GM19240 (cell line): ENCODE measurements at regions not wholly inside any gene's neighbourhood (a gene's known extent, or its start where the extent isn't known, plus 50 kb on each side); places are given as distances from the start of the nearest gene placed in this dataset.
A peak's percentile ranks its signal among the peaks of the same experiment; 100 is the strongest.

Experiments used
- DNase-seq: peaks from one replicate; pipeline ENCODE4 v3.0.0; 2011; ENCODE audit warnings: low spot score; ENCODE audit not compliant: insufficient read length

DNA sequence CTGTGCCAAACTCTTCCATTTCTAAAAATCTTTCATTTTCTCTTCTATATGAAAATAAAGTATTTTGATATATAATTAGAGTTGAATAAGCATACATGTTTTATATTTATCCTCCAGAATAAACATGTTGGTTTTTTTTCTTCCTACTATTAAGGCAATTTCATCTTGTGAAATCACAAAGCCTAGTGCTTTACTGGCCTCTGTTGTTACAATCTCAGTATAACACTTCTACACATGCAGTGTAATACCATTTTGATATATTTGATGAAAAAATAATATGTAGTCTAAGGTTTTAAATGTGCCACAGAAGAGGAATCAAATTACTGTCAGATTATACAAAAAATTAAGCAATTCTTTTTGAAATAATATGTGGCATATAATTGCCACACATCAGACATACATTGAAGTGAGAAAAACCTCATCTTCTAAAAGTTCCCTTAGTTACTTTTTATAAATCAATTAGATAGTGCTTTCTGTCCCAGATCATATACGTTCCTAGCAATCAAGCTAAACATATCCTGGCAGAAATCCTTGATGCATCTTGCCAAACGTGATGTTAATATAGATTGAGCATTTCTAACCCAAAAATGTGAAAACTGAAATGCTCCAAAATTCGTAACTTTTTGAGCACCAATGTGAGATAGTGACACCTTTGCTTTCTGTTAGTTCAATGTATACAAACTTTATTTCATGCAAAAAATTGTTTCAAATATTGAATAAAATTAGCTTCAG, 225.1 kb upstream of the MANEA start:
- no peak for DNase-seq

DNA sequence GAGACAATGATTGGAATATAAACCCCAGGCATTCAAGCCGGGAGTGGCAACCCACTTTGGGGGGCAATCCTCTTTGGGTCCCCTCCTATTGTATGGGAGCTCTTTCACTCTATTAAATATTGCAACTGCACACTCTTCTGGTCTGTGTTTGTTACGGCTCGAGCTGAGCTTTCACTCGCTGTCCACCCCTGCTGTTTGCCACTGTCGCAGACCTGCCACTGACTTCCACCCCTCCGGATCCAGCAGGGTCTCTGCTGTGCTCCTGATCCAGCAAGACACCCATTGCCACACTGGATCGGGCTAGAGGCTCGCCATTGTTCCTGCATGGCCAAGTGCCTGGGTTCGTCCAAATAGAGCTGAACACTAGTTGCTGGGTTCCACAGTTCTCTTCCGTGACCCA, 222.8 kb upstream of the MANEA start:
- DNase-seq = no peak

DNA sequence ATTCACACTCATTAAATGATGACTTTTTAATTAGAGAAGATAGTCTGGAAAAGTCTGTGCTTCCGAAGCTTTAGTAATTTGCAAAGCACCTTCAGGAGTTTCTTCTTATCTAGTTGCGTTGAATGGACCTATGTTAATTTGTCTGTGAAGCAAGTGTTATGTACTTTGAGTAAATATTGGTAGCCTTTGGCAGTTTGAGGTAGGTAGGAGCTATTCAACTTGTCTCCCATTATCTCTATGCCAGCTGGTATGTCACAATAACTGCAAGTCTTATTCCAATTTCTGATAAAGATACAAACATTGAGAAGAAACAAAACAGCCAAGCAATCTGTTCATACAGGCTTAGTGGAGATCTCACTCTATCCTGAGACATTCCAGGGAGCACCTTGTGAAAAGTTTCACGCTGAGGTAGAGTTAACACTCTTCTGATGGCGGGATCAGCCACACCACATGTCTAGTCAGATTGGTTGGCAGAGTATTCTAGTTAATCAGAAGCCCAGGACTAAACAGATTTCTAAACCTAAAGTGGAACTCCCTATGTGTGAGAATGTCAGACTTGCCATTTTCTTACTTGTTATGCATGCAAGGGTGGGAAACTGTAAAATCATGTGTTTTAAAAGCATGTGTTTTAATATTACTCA, 219.8 kb upstream of the MANEA start:
- no peak for DNase-seq

DNA sequence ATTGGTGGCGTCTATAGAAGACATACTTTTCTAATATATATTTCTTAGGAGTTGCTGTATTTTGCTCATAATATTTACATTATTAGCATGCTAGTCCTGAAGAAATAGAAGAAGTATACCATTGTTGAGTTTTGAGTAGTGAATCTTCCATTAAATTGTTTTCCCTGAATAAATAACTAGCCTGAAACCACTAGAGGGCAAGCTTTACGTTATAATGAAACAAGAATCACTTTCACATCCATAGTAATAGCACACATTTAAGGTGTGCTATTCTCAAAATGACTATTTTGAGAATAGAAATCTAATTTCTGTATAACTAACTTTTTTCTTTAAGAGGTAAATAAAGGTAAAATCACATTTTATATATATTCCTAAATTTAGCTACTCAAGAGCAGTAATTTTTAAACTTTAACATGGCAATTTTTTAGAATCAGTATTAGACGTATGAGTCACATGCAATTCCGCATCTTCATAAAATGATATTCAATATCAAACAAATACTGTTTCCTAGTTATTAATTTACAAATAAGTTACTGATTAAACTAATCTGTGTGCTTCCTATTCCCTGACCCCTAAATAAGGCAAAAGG, 213.2 kb upstream of the MANEA start:
- DNase-seq = no peak

DNA sequence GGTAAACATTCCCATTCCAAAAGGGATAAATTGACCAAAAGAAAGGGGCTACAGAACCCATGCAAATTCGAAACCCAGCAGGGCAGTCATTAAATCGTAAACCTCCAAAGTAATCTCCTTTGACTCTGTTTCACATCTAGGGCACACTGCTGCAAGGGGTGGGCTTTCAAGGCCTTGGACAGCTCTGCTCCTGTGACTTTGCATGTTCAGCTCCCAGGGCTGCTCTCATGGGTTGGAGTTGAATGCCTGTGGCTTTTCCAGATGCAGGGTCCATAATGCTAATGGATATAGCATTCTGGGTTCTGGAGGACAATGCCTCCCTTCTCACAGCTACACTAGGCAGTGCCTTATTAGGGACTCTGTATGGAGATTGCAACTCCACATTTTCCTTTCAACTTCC, 211.9 kb upstream of the MANEA start:
- no peak for DNase-seq

DNA sequence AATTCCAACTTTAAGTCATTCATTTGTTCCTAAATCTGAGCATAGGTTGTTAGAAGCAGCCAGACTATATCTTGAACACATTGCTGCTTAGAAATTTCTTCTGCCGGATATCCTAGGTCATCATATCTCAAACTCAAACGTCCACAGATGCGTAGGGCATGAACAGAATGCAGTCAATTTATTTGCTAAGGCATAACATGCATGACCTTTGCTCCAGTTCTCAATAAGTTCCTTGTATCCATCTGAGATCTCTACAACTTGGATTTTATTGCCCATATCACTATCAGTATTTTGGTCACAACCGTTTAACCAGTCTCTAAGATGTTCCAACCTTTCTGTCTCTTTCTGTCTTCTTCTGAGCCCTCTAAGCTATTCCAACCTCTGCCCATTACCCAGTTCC, 210.9 kb upstream of the MANEA start:
- DNase-seq = no peak

DNA sequence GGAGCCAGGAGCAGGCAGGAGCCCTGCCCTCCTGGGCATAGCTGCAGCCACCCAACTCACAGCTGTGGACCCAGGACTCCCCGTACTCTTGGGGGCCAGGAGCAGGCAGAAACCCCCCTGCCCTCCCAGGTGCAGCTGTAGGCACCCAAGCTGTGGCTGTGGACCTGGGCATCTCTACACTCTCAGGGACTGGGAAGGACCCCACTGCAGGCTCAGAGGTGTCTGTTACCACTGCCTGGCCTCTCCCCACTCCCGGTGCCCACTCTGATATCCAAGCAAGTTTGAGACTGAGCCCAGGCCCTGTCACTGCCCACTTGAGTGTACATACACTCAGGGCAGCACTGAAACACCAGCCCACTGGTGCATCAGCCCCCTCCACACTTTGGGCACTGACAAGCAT, 193.5 kb upstream of the MANEA start:
- DNase-seq = no peak

DNA sequence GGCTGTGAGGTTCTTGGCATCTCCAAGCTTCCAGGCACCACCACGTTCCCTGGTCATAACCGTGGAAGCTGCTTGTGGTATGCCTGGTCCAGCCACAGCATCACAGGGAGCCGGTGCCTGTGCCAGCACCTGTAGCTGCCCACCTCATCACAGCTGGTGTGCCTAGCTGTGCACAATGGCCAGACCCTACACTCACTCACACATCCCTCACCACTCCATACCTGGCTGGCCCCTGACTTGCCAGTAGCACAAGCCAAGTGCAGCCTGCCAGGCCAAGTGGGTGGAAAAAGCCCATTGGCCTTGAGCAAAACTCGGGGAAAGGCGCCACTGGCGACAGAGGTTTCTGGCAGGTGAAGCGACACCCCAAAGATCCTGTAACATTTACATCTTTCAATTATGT, 192.3 kb upstream of the MANEA start:
- no peak for DNase-seq

DNA sequence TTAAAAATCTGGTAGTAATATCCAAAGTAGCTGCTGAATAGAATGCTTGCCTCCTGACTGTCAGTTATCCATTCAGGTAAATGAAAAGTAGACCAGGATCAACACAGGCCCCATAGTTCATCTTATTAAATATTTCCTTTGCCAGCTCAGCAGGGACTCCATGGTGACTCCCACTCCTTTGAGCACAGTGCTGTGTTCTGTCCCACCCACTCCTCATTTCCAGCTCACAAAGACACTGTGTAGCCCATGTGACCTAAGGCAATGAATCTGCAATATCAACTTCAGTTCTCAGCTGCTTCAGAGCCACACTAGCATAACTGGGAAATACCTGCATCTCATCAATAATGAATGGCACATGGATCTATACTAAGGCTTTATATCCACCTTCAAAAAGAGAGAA, 189.5 kb upstream of the MANEA start:
- no peak for DNase-seq

DNA sequence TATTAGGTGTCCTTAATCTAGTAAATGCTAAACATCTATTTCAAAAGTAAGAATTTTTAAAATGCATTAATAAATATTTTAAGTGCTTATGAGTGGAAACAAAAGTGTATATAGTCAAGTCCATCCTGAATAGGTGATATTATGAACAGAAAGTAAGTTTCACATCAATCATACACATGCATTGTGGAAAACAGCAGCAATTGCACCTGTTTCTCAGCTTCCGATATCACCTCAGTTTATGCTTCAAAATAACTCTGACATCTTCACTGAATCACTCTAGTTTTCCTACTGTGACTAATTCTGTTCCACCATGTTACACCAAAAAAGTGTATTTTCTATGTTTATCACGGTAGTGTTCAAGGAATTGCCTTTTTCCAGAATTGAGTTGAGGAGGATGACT, 172.6 kb upstream of the MANEA start:
- DNase-seq = no peak

DNA sequence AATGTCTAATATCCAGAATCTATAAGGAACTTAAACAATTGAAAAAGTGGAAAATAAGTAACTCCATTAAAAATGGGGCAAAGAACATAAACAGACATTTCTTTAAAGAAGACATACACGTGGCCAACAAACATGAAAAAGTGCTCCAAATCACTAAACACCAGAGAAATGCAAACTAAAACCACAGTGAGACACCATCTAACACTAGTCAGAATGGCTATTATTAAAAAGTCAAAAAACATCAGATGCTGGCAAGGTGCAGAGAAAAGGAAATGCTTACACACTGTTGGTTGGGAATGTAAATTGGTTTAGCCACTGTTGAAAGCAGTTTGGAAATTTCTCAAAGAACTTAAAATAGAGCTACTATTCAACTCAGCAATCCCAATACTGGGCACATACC, 169.2 kb upstream of the MANEA start:
- DNase-seq = no peak

DNA sequence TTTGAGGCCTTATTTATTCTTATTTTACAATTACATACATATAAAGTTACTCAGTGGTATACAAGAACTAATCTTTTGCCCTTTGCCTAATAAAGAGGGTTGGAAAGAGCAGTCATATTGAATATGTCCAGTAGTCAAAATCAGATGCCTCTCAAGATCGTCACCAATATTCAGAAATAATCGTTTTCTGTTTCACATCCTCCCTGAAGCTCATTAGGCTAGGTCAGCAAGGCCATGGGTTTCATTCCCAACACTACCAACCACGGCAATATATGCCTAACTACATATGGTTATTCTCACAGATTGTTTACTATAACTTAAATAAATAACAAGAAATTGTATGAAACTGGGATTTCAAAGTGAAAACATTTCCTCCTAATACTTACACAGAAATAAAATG, 167.2 kb upstream of the MANEA start:
- no peak for DNase-seq

DNA sequence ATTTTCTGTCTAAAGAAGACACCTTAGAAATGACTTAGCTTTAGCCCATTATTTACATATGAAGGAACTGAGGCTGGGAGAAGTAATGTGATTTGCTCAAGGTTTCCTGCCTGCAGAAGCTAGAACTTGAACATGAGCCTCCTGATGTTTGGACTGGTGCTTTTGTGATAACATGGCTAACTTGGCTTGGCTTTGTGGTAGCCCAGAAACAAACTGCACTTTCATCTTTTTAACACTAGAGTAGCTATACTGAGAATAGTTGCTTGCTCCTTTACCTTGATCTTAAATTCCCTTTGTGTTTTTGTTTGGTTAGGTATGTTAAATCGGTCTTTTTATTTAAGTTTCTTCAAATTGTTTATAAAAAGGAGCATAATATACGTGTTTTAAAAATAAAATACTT, 163.5 kb upstream of the MANEA start:
- DNase-seq = no peak

DNA sequence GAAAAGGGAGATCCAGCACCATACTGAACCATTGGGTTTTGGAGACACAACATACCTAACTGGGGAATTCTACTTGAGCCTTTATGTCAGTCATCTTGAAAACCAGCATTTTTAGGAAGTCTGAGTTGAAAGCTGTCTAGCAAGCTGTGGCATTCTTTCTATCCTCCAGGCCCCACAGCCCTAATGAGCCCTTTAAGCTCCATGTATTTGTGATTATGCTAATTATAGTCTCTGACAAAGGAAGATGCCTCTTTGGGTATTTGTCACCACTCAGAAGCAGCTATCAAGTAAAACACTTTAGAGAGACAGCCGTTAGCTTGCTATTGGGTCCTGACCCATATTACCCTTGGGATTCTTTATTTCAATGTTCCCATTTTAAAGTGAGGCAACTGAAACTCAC, 159.5 kb upstream of the MANEA start:
- no peak for DNase-seq

DNA sequence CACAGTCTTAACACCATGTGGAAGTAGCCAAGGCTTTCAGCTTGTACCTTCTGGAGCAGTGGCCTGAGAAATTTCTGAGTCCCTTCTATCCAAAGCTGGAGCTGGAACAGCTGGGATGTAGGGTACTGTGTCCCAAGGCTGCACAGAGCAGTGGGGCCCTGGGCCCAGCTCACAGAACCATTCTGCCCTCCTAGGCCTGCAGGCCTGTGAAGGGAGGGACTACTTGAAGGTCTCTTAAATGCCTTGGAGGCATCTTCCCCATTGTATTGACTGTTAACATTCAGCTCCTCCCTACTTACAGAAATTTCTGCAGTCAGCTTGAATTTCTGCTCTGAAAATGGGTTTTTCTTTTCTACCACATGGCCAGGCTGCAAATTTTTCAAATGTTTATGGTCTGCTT, 156.5 kb upstream of the MANEA start:
- DNase-seq = no peak

DNA sequence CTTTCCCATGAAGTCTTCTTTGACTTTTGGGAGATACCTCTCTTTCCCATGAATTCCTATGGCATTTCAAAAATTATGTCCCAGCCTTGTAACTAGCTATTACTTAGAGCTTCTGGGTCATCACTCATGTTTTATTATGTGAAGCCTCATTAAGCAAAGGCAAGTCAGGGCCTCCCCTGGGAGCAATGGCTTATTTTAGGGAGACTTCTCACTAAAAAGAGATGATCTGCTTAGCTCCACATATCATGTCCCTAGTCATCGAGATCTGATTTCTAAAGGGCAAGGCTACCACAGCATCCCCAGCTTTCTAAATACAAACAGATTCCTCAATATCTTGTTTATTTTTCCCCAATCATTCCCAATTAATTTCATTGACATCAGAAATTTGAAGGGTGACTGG, 154.0 kb upstream of the MANEA start:
- DNase-seq = no peak

DNA sequence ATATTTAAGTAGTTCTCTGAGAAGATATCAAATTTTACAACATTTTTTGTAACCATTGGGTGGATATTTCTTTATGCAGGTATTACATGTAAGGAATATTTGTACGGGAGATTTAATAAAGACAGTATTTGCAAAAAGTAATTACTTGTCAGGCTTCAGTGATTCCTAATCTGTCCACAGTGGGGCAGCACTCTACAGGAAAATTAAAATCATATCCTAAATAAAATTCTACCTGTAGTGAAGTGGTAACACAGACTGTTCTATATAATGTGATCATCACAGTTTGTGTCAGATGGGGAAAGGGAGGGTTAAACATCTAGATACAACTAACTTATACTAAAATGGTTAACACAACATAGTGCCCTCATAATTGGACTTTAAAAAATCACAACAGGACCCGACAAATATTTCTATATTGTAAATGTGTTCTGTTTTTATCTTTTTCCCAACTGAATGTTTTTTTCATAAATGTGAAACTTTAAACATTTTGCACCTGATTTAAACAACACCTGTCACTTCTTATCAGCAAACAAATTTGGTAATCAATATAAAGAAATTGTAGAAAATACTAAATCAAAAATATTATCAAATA, 145.6 kb upstream of the MANEA start:
- DNase-seq = peak; percentile 0

DNA sequence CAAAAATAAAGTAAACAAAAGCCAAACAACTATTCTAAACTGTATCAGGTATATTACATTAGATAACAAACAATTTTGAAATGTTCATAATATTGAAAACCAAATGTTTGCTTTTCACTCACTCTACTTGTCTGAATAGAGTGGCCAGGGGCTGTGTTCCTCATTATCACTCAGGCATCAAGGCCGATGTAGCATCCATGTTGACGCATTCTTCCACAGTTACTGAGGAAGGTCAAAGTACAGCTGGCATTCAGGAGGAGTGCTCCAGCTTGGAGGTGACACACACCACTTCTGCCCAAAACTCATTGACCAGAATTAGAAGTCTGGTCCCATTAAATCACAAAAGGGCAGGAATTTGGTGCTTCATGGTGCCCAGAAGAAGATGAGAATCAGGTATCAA, 137.6 kb upstream of the MANEA start:
- no peak for DNase-seq

DNA sequence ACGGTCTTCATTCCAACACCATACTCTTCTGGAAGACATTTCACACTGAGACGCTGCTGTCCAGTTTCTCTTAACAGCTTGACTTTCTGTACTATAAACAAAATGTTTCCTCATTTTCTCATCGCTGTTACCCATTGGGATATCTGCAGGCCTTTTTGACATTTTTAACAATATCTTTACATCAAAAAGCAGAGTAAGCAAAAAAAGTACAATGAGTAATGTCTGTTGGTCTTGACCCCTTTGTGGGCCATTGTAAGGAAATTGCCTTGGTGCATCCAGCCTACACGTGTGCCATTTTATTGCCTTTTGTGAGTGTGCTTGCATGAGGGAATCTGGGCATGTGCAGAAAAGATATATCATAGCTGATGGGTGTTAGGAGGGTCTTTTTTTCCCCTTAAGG, 129.1 kb upstream of the MANEA start:
- no peak for DNase-seq

DNA sequence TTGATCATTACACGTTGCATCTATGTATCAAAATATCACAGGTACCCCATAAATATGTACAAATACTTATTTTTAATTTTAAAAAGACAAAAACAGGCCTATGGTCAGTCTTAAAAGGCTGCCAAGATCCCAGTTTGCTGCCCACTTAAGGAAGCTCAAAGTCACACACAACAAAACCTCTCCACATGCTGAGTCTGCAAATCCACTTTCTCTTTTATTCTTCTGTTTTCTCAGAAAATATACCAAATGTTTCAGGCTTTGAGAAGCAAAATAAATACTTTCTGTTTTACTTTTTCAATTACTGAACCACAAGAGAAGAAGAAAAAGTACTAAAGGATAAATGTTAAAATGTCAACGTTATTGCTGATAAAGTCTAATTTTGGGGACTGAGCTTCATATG, 107.8 kb upstream of the MANEA start:
- DNase-seq = no peak

DNA sequence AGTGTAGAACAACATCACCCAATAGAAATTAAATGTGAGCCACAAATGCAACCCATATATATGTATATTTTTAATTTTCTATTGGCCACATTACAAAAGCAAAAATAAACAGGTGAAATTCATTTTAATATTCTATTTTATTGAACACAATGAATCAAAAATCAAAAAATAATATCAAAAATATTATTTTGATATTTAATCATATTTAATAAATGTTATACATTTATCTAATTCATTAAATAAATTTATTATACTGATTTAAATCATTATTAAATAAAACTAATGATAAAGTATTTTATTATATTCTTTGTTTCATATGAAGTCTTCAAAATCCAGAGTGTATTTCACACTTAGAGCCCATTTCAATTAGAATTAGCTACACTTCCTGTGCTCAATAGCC, 98.4 kb upstream of the MANEA start:
- DNase-seq = no peak

DNA sequence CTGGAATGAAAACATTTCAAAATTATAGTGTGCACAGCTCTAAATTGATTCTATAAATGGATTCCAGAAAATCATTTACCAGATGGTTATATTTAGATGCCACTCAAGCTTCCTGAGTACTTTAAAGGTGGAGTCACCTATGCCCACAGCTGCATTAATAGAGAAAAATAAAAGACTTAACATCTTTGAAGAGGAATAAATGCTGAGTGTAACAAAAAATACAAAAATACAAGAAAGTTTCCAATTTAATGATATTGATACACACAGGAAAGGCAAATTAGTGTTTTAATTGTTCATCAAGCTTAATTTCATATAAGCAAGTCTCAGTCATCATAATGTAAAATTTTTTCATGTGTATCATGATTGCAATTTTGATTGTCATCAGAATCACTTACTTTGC, 89.5 kb upstream of the MANEA start:
- no peak for DNase-seq
